ENCODE measurements at regions not wholly inside any gene's neighbourhood (a gene's known extent, or its start where the extent isn't known, plus 50 kb on each side); places are given as distances from the start of the nearest gene placed in this dataset.

DNA sequence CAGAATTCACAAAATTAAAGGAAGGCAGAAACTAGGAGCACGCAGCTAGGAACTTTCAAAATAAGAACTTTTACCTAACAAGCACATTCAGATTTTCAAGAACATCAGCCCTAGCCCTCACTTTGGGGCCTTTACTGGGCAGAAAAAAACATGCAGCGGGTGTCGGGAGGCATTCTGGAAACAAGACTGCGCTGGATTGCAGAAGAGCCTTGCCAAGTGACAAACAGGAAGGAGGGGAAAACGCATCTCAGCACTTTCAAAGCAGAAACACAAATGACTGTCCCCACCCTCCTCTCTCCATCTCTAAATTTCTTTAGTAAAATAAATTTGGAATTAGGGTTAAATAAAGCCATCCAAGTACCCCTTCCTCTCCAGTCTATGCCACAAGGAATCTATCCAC is 74.6 kb upstream of the RREB1 start:
- Histone ChIP-seq H3K9ac (ENCODE audit: extremely low read depth, low read length, poor library complexity, severe bottlenecking) (no peak overlapping the region), H3K36me3 (ENCODE audit: control insufficient read depth, insufficient read depth, low read length) (no peaks in the 10 kb centered on the region), H3K9me3 (ENCODE audit: control insufficient read depth, low read length) (peaks cover 5% of the 10 kb centered on the region), H3K4me3 (ENCODE audit: low read length) (no peak overlapping the region), H3K27me3 (ENCODE audit: control insufficient read depth, insufficient read depth, low read length, poor library complexity, severe bottlenecking) (no peaks in the 10 kb centered on the region), H3K27ac (ENCODE audit: low read depth, low read length) (no peak overlapping the region), H3K4me1 (ENCODE audit: control insufficient read depth, insufficient read depth, low read length) (no peaks in the 10 kb centered on the region)
- 91 to 100% methylated on average over 3 to 4 of the region's 5 CpGs for WGBS, 2 experiments (ENCODE audit: insufficient coverage in 1 of 2, insufficient read length in 1 of 2)
- H3K27me3 Mint-ChIP-seq (ENCODE audit: insufficient read depth), result peaks cover 6% of the 10 kb centered on the region
- H3K36me3 Mint-ChIP-seq (ENCODE audit: low read depth), result no peaks in the 10 kb centered on the region
- TF ChIP-seq, protein P1, sequence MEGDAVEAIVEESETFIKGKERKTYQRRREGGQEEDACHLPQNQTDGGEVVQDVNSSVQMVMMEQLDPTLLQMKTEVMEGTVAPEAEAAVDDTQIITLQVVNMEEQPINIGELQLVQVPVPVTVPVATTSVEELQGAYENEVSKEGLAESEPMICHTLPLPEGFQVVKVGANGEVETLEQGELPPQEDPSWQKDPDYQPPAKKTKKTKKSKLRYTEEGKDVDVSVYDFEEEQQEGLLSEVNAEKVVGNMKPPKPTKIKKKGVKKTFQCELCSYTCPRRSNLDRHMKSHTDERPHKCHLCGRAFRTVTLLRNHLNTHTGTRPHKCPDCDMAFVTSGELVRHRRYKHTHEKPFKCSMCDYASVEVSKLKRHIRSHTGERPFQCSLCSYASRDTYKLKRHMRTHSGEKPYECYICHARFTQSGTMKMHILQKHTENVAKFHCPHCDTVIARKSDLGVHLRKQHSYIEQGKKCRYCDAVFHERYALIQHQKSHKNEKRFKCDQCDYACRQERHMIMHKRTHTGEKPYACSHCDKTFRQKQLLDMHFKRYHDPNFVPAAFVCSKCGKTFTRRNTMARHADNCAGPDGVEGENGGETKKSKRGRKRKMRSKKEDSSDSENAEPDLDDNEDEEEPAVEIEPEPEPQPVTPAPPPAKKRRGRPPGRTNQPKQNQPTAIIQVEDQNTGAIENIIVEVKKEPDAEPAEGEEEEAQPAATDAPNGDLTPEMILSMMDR (conservative IDR thresholded peaks at IDR 0.05), result no peak
- H3K4me3 Mint-ChIP-seq, result no peak overlapping the region
- H3K4me1 Mint-ChIP-seq, result peaks cover 1% of the 10 kb centered on the region
- H3K27ac Mint-ChIP-seq, result no peak overlapping the region
- peaks cover 7% of the 10 kb centered on the region for H3K9me3 Mint-ChIP-seq
- no peak for DNase-seq

DNA sequence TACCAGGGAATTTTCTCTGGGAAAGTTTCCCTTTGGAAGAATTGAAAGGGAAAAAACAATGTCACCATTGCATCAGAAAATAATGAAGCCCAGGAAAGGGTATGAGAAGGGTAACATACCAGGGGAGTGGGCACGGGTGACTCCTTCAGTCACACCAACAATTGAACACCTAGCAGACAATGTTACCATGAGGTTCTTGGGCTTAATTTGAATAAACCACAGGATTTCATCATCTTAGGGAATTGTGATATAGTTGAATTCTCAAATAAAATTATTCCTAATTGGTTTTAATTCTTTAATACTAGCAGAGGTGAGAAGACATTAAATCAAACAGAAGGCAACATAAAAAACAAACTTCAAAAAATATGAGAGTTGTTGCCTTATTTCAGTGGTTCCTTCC is 73.7 kb upstream of the RREB1 start:
- Mint-ChIP-seq H3K27ac (no peak overlapping the region), H3K9me3 (peaks cover 7% of the 10 kb centered on the region), H3K27me3 (ENCODE audit: insufficient read depth) (peaks cover 6% of the 10 kb centered on the region), H3K36me3 (ENCODE audit: low read depth) (no peaks in the 10 kb centered on the region), H3K4me1 (peaks cover 1% of the 10 kb centered on the region), H3K4me3 (no peak overlapping the region)
- H3K4me1 ChIP-seq (ENCODE audit: control insufficient read depth, insufficient read depth, low read length), result no peaks in the 10 kb centered on the region
- H3K9me3 ChIP-seq (ENCODE audit: control insufficient read depth, low read length), result peaks cover 5% of the 10 kb centered on the region
- no peak overlapping the region for H3K27ac ChIP-seq (ENCODE audit: low read depth, low read length)
- H3K36me3 ChIP-seq (ENCODE audit: control insufficient read depth, insufficient read depth, low read length), result no peaks in the 10 kb centered on the region
- H3K27me3 ChIP-seq (ENCODE audit: control insufficient read depth, insufficient read depth, low read length, poor library complexity, severe bottlenecking), result no peaks in the 10 kb centered on the region
- H3K9ac ChIP-seq (ENCODE audit: extremely low read depth, low read length, poor library complexity, severe bottlenecking), result no peak overlapping the region
- DNase-seq, result no peak
- H3K4me3 ChIP-seq (ENCODE audit: low read length), result no peak overlapping the region
- 100% methylated on average over 1 of the region's 1 CpG for whole genome bisulfite sequencing, 2 experiments (ENCODE audit: insufficient coverage in 1 of 2, insufficient read length in 1 of 2)
- TF ChIP-seq, protein P1 (conservative IDR thresholded peaks at IDR 0.05), result no peak

DNA sequence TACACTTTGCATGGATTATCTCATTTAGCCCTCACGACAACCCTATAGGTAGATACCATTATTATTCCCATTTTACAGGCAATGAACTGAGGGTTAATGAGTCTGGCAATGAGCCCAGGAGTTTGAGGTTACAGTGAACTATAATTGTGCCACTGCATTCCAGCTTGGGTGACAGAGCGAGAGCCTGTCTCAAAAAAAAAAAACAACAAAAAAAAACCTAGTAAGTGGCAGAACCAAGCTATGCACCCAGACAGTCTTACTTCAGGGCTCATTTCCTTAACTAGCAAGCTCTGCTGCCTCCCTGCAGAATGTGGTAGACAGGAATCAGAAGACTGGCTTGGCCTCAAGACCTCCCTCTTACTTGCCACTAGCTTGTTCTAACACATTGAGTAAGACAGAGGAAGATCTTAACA is 71.9 kb upstream of the RREB1 start:
- Mint-ChIP-seq H3K4me1 (peaks cover 2% of the 10 kb centered on the region), H3K36me3 (ENCODE audit: low read depth) (no peaks in the 10 kb centered on the region), H3K27me3 (ENCODE audit: insufficient read depth) (peaks cover 3% of the 10 kb centered on the region), H3K27ac (no peak overlapping the region), H3K9me3 (peaks cover 4% of the 10 kb centered on the region), H3K4me3 (no peak overlapping the region)
- no peak overlapping the region for H3K9ac ChIP-seq (ENCODE audit: extremely low read depth, low read length, poor library complexity, severe bottlenecking)
- no peak for DNase-seq
- H3K27ac ChIP-seq (ENCODE audit: low read depth, low read length), result no peak overlapping the region
- H3K4me1 ChIP-seq (ENCODE audit: control insufficient read depth, insufficient read depth, low read length), result no peaks in the 10 kb centered on the region
- H3K4me3 ChIP-seq (ENCODE audit: low read length), result no peak overlapping the region
- 92% methylated on average over 2 of the region's 2 CpGs; no CpG with 5 or more reads in 1 of the 2 experiments for WGBS, 2 experiments (ENCODE audit: insufficient coverage in 1 of 2, insufficient read length in 1 of 2)
- H3K9me3 ChIP-seq (ENCODE audit: control insufficient read depth, low read length), result peaks cover 5% of the 10 kb centered on the region
- H3K27me3 ChIP-seq (ENCODE audit: control insufficient read depth, insufficient read depth, low read length, poor library complexity, severe bottlenecking), result no peaks in the 10 kb centered on the region
- TF ChIP-seq, protein P1 (conservative IDR thresholded peaks at IDR 0.05), result no peak
- no peaks in the 10 kb centered on the region for H3K36me3 ChIP-seq (ENCODE audit: control insufficient read depth, insufficient read depth, low read length)
